ENCODE measurements at regions not wholly inside any gene's neighbourhood (a gene's known extent, or its start where the extent isn't known, plus 50 kb on each side); places are given as distances from the start of the nearest gene placed in this dataset.

- H3K4me1 ChIP-seq (ENCODE audit: insufficient read depth, insufficient read length) = peaks cover 6% of the 10 kb centered on the region
- TF ChIP-seq YY1 (IDR thresholded peaks at IDR 0.05; ENCODE audit: insufficient read depth, insufficient read length) (no peak), ZNF274 (IDR thresholded peaks at IDR 0.05; ENCODE audit: low read depth, low read length) (no peak), SUZ12 (IDR thresholded peaks at IDR 0.05; ENCODE audit: extremely low read depth, insufficient read depth, insufficient read length) (no peak)
- no peaks in the 10 kb centered on the region for H3K27me3 ChIP-seq (ENCODE audit: insufficient read depth, insufficient read length)
- H3K9ac ChIP-seq (ENCODE audit: insufficient read length, low read depth) = no peak overlapping the region
- no peak for DNase-seq (ENCODE audit: low read depth, low spot score)
- H3K4me3 ChIP-seq (ENCODE audit: insufficient read length, low read depth) = no peak overlapping the region
- H3K9me3 ChIP-seq (ENCODE audit: insufficient read depth, low read length) = no peaks in the 10 kb centered on the region
- H3K36me3 ChIP-seq (ENCODE audit: insufficient read depth, insufficient read length, low read length) = no peaks in the 10 kb centered on the region
These were observed 64.1 kb upstream of the SIRPA start for GRCh38 chr20:1831096-1831495.

GRCh38 chr20:1830240-1830639 is 65.0 kb upstream of the SIRPA start:
- Histone ChIP-seq H3K4me3 (ENCODE audit: insufficient read length, low read depth) (no peak overlapping the region), H3K36me3 (ENCODE audit: insufficient read depth, insufficient read length, low read length) (no peaks in the 10 kb centered on the region), H3K9ac (ENCODE audit: insufficient read length, low read depth) (no peak overlapping the region), H3K27me3 (ENCODE audit: insufficient read depth, insufficient read length) (no peaks in the 10 kb centered on the region), H3K9me3 (ENCODE audit: insufficient read depth, low read length) (no peaks in the 10 kb centered on the region), H3K4me1 (ENCODE audit: insufficient read depth, insufficient read length) (peaks cover 6% of the 10 kb centered on the region)
- DNase-seq (ENCODE audit: low read depth, low spot score) = no peak
- TF ChIP-seq YY1 (IDR thresholded peaks at IDR 0.05; ENCODE audit: insufficient read depth, insufficient read length) (no peak), ZNF274 (IDR thresholded peaks at IDR 0.05; ENCODE audit: low read depth, low read length) (no peak), SUZ12 (IDR thresholded peaks at IDR 0.05; ENCODE audit: extremely low read depth, insufficient read depth, insufficient read length) (no peak)

DNA sequence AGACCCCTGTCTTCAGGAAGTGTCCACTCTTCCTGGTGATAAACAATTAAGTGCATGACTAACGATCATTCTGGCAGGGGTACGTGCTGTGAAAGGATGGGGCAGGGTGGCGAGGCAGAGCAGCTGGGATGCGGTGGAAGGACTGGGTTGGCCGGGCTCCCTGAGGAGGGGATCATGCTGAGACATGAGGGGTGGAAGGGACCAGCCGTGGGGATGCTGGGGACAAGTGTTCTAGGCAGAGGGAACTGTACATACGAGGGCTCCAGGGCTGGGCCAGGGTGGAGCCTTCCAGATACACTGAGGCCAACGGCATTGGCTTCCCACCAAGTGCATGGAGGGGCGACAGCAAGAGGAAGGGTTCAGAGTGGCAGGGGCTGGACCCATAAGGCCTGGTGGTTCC is 65.7 kb upstream of the SIRPA start:
- Histone ChIP-seq H3K27me3 (ENCODE audit: insufficient read depth, insufficient read length) (no peaks in the 10 kb centered on the region), H3K36me3 (ENCODE audit: insufficient read depth, insufficient read length, low read length) (no peaks in the 10 kb centered on the region), H3K4me1 (ENCODE audit: insufficient read depth, insufficient read length) (peaks cover 6% of the 10 kb centered on the region), H3K9me3 (ENCODE audit: insufficient read depth, low read length) (no peaks in the 10 kb centered on the region), H3K9ac (ENCODE audit: insufficient read length, low read depth) (no peak overlapping the region), H3K4me3 (ENCODE audit: insufficient read length, low read depth) (no peak overlapping the region)
- DNase-seq (ENCODE audit: low read depth, low spot score) = no peak
- TF ChIP-seq SUZ12 (IDR thresholded peaks at IDR 0.05; ENCODE audit: extremely low read depth, insufficient read depth, insufficient read length) = no peak
- no peak for TF ChIP-seq ZNF274 (IDR thresholded peaks at IDR 0.05; ENCODE audit: low read depth, low read length)
- TF ChIP-seq YY1 (IDR thresholded peaks at IDR 0.05; ENCODE audit: insufficient read depth, insufficient read length) = no peak

DNA sequence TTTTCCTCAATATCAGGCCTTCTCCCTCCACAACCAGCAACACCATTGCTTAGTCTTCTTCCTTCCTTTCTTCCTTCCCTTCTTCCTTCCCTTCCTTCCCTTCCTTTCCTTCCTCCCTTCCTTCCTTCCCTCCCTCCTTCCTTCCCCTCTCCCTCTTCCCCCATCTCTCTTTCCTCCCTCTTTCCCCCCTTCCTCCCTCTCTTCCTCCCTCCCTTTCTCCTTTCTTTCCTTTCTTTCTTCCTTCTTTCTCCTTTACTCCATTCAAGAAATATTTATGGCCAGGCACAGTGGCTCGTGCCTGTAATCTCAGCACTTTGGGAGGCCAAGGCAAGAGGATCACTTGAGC is 66.4 kb upstream of the SIRPA start:
- Histone ChIP-seq H3K9me3 (ENCODE audit: insufficient read depth, low read length) (no peaks in the 10 kb centered on the region), H3K4me1 (ENCODE audit: insufficient read depth, insufficient read length) (peaks cover 6% of the 10 kb centered on the region), H3K27me3 (ENCODE audit: insufficient read depth, insufficient read length) (no peaks in the 10 kb centered on the region), H3K4me3 (ENCODE audit: insufficient read length, low read depth) (no peak overlapping the region), H3K9ac (ENCODE audit: insufficient read length, low read depth) (no peak overlapping the region), H3K36me3 (ENCODE audit: insufficient read depth, insufficient read length, low read length) (no peaks in the 10 kb centered on the region)
- no peak for DNase-seq (ENCODE audit: low read depth, low spot score)
- TF ChIP-seq YY1 (IDR thresholded peaks at IDR 0.05; ENCODE audit: insufficient read depth, insufficient read length) (no peak), ZNF274 (IDR thresholded peaks at IDR 0.05; ENCODE audit: low read depth, low read length) (no peak), SUZ12 (IDR thresholded peaks at IDR 0.05; ENCODE audit: extremely low read depth, insufficient read depth, insufficient read length) (no peak)

GRCh38 chr20:1827974-1828785 is 67.0 kb upstream of the SIRPA start:
- TF ChIP-seq ZNF274 (IDR thresholded peaks at IDR 0.05; ENCODE audit: low read depth, low read length) (no peak), YY1 (IDR thresholded peaks at IDR 0.05; ENCODE audit: insufficient read depth, insufficient read length) (no peak), SUZ12 (IDR thresholded peaks at IDR 0.05; ENCODE audit: extremely low read depth, insufficient read depth, insufficient read length) (no peak)
- DNase-seq (ENCODE audit: low read depth, low spot score) = no peak
- no peak overlapping the region for H3K9ac ChIP-seq (ENCODE audit: insufficient read length, low read depth)

DNA sequence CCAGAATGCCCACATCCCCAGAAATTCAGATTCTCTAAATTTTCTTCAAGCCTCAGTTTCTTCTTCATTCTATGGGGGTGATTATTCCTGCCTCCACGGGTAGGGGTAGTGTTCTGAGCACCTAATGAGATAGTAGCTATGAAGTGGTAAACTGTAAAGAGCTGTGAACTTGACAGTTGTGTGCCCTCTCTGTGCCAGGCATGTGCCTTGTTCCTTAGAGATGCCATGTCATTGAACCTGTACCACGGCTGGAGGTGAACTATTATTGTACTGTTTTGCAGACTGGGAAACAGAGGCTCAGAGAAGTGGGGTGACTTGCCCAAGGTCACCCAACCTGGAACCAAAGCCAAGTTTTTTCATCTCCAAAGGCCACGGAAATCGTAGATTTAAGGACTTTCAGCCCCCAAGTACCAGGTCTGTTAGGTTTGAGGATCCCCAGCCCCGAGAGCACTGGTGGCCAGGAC is 67.7 kb upstream of the SIRPA start:
- TF ChIP-seq SUZ12 (IDR thresholded peaks at IDR 0.05; ENCODE audit: extremely low read depth, insufficient read depth, insufficient read length) (no peak), YY1 (IDR thresholded peaks at IDR 0.05; ENCODE audit: insufficient read depth, insufficient read length) (no peak), ZNF274 (IDR thresholded peaks at IDR 0.05; ENCODE audit: low read depth, low read length) (no peak)
- Histone ChIP-seq H3K9ac (ENCODE audit: insufficient read length, low read depth) (no peak overlapping the region), H3K9me3 (ENCODE audit: insufficient read depth, low read length) (no peaks in the 10 kb centered on the region), H3K36me3 (ENCODE audit: insufficient read depth, insufficient read length, low read length) (no peaks in the 10 kb centered on the region), H3K4me3 (ENCODE audit: insufficient read length, low read depth) (no peak overlapping the region), H3K27me3 (ENCODE audit: insufficient read depth, insufficient read length) (no peaks in the 10 kb centered on the region), H3K4me1 (ENCODE audit: insufficient read depth, insufficient read length) (peaks cover 6% of the 10 kb centered on the region)
- DNase-seq (ENCODE audit: low read depth, low spot score) = no peak

More at GRCh38 chr20:1827974-1828785, 67.0 kb upstream of the SIRPA start:
- Histone ChIP-seq H3K27me3 (ENCODE audit: insufficient read depth, insufficient read length) (no peaks in the 10 kb centered on the region), H3K9me3 (ENCODE audit: insufficient read depth, low read length) (no peaks in the 10 kb centered on the region), H3K4me3 (ENCODE audit: insufficient read length, low read depth) (no peak overlapping the region), H3K4me1 (ENCODE audit: insufficient read depth, insufficient read length) (peaks cover 6% of the 10 kb centered on the region), H3K36me3 (ENCODE audit: insufficient read depth, insufficient read length, low read length) (no peaks in the 10 kb centered on the region)

- no peak overlapping the region for H3K4me3 ChIP-seq (ENCODE audit: insufficient read length, low read depth)
- H3K9me3 ChIP-seq (ENCODE audit: insufficient read depth, low read length) = no peaks in the 10 kb centered on the region
- H3K36me3 ChIP-seq (ENCODE audit: insufficient read depth, insufficient read length, low read length) = no peaks in the 10 kb centered on the region
- TF ChIP-seq YY1 (IDR thresholded peaks at IDR 0.05; ENCODE audit: insufficient read depth, insufficient read length) (no peak), ZNF274 (IDR thresholded peaks at IDR 0.05; ENCODE audit: low read depth, low read length) (no peak), SUZ12 (IDR thresholded peaks at IDR 0.05; ENCODE audit: extremely low read depth, insufficient read depth, insufficient read length) (no peak)
- no peak overlapping the region for H3K9ac ChIP-seq (ENCODE audit: insufficient read length, low read depth)
- no peak for DNase-seq (ENCODE audit: low read depth, low spot score)
- no peaks in the 10 kb centered on the region for H3K27me3 ChIP-seq (ENCODE audit: insufficient read depth, insufficient read length)
- peaks cover 2% of the 10 kb centered on the region for H3K4me1 ChIP-seq (ENCODE audit: insufficient read depth, insufficient read length)
These were observed 69.2 kb upstream of the SIRPA start for GRCh38 chr20:1825938-1826445.
